DMS114 treated with DMSO at 0.1 percent for 48 hours (cell line): ENCODE measurements at regions not wholly inside any gene's neighbourhood (a gene's known extent, or its start where the extent isn't known, plus 50 kb on each side); places are given as distances from the start of the nearest gene placed in this dataset.

Experiments used
- DNase-seq: peaks from one replicate; lab custom pipeline; 2025; ENCODE audit not compliant: unreplicated experiment; lab: John Stamatoyannopoulos, UW

- no peak for DNase-seq
Measured at GRCh38 chr3:168604767-168605166, 509.0 kb upstream of the GOLIM4 start.

- DNase-seq: no peak
Measured at GRCh38 chr3:168598250-168598649, 502.5 kb upstream of the GOLIM4 start.

GRCh38 chr3:168596175-168596823, 500.6 kb upstream of the GOLIM4 start:
- no peak for DNase-seq

- no peak for DNase-seq
Measured at GRCh38 chr3:168591587-168591986, 495.9 kb upstream of the GOLIM4 start.

- DNase-seq: no peak
Measured at GRCh38 chr3:168589376-168589775, 493.7 kb upstream of the GOLIM4 start.

- DNase-seq: no peak
Measured at GRCh38 chr3:168585544-168585943, 489.8 kb upstream of the GOLIM4 start.

GRCh38 chr3:168583977-168584376, 488.3 kb upstream of the GOLIM4 start:
- DNase-seq: no peak

GRCh38 chr3:168582503-168582902, 486.8 kb upstream of the GOLIM4 start:
- DNase-seq: no peak

- no peak for DNase-seq
Measured at GRCh38 chr3:168581771-168582225, 486.1 kb upstream of the GOLIM4 start.

GRCh38 chr3:168579010-168579409, 483.3 kb upstream of the GOLIM4 start:
- DNase-seq: no peak

- no peak for DNase-seq
Measured at GRCh38 chr3:168575750-168576149, 480.0 kb upstream of the GOLIM4 start.

- DNase-seq: no peak
Measured at GRCh38 chr3:168574455-168575158, 478.9 kb upstream of the GOLIM4 start.

GRCh38 chr3:168570404-168571155, 474.9 kb upstream of the GOLIM4 start:
- no peak for DNase-seq

- no peak for DNase-seq
Measured at GRCh38 chr3:168558728-168559411, 463.1 kb upstream of the GOLIM4 start.

GRCh38 chr3:168552251-168552650, 456.5 kb upstream of the GOLIM4 start:
- no peak for DNase-seq

GRCh38 chr3:168548719-168549118, 453.0 kb upstream of the GOLIM4 start:
- DNase-seq: no peak

- no peak for DNase-seq
Measured at GRCh38 chr3:168546707-168547106, 451.0 kb upstream of the GOLIM4 start.

- no peak for DNase-seq
Measured at GRCh38 chr3:168545591-168545990, 449.9 kb upstream of the GOLIM4 start.

GRCh38 chr3:168544097-168544957, 448.6 kb upstream of the GOLIM4 start:
- no peak for DNase-seq

- no peak for DNase-seq
Measured at GRCh38 chr3:168540726-168541125, 445.0 kb upstream of the GOLIM4 start.
